GM12874 (cell line): ENCODE measurements at regions not wholly inside any gene's neighbourhood (a gene's known extent, or its start where the extent isn't known, plus 50 kb on each side); places are given as distances from the start of the nearest gene placed in this dataset.

Experiments used
- CTCF ChIP-seq: IDR thresholded peaks from 2 replicates; pipeline ENCODE4 v1.5.1; 2011; ENCODE audit warnings: low read depth, mild to moderate bottlenecking, control low read depth, low read length, moderate library complexity; ENCODE audit not compliant: insufficient read depth

- TF ChIP-seq CTCF = no peak
Observed at GRCh38 chr4:79155336-79155735, 170.5 kb downstream of the NAA11 start.

GRCh38 chr4:79150820-79151416 is 174.9 kb downstream of the NAA11 start:
- TF ChIP-seq CTCF = no peak

GRCh38 chr4:79148369-79148768 is 177.5 kb downstream of the NAA11 start:
- TF ChIP-seq CTCF = no peak

- no peak for TF ChIP-seq CTCF
Observed at GRCh38 chr4:79147251-79147650, 178.6 kb downstream of the NAA11 start.

GRCh38 chr4:79141530-79141929 is 184.3 kb downstream of the NAA11 start:
- TF ChIP-seq CTCF = no peak

GRCh38 chr4:79134767-79135166 is 191.1 kb downstream of the NAA11 start:
- TF ChIP-seq CTCF = no peak

- no peak for TF ChIP-seq CTCF
Observed at GRCh38 chr4:79132826-79133225, 193.0 kb downstream of the NAA11 start.
